NCI-H2171 (cell line): ENCODE measurements at regions not wholly inside any gene's neighbourhood (a gene's known extent, or its start where the extent isn't known, plus 50 kb on each side); places are given as distances from the start of the nearest gene placed in this dataset.

ENCODE experiments used
- DNase-seq: peaks from one replicate; lab custom pipeline; 2025; lab: John Stamatoyannopoulos, UW

- no peak for DNase-seq
Observed at GRCh38 chr2:136572335-136572734, 193.0 kb upstream of the THSD7B start.

GRCh38 chr2:136557203-136557602 is 208.1 kb upstream of the THSD7B start:
- DNase-seq, result no peak

DNA sequence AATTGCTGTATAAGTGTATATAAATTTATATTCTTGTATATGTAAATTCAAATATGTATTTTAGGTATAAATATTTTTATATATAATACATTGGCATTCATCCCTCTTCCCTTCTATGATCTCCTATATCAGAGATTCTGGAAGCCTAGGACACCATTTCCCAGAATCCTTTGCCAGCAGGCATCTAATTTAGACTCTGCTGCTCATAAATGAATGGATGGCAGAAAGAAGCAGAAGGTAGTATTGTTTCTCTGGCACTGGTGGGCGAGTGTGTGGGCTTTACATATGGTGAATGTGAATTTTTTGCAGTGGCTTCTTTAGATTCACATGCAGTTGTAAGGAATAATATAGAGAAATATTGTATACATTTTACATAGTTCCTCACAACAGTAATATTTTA is 215.2 kb upstream of the THSD7B start:
- DNase-seq, result no peak

DNA sequence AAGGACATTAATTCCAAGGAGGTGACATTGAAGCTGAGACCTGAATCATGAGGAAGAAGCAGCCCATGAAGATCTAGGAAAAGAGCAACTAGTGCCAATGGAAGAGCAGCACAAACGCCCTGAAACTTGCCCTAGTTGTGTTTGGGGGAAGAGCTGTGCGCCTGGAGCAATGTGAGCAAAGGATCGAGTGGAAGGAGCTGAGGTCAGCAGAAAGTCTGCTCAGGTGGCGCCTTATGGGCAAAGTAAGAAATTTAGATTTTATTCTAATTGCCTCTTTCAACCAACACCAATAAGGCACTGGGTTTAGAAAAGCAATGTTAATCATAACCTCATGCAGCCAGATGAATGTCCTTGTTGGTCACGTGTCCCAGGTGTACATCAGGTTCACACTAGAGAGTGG is 226.0 kb upstream of the THSD7B start:
- DNase-seq, result no peak

DNA sequence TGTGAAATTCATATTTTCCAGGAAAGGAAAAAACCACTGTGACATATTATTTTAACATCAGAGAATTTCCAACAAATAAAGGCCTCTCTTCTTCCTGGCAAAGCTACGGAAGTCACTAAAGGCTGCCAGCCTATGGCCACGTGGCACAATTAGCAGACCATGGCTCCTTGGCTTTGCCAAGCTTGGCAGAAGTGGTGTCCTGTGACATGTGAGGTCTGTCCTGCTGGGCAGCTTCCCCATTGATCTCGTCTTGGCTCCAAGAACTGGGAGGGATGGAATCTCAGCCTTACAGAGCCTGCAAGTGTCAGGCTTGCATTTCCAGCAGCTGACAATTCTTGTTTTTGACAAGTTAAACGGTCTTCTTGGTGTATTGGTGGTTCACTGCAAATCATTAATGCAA is 226.9 kb upstream of the THSD7B start:
- DNase-seq, result no peak

- no peak for DNase-seq
Observed at GRCh38 chr2:136534811-136535210, 230.5 kb upstream of the THSD7B start.

DNA sequence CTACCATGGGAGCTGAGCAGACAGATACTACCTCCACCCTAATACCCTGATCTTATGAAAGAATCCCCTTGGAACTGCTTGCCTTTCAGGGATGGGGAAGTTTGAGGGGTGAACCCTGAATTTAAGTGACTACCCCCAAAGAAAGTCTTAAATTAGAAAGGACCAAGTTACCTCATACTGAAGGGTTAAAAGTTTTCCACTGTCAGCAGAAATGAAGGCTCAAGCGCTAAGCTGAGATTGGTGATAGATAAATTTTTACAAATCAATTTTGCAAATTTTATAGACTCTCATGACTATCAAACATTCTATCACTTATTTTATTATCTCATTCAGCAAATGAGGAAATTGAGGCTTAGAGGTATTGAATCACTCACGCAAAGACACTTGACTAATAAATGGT is 233.2 kb upstream of the THSD7B start:
- DNase-seq, result no peak

- no peak for DNase-seq
Observed at GRCh38 chr2:136531731-136532130, 233.6 kb upstream of the THSD7B start.

GRCh38 chr2:136530146-136530545 is 235.2 kb upstream of the THSD7B start:
- DNase-seq, result no peak

- no peak for DNase-seq
Observed at GRCh38 chr2:136527560-136527959, 237.8 kb upstream of the THSD7B start.

DNA sequence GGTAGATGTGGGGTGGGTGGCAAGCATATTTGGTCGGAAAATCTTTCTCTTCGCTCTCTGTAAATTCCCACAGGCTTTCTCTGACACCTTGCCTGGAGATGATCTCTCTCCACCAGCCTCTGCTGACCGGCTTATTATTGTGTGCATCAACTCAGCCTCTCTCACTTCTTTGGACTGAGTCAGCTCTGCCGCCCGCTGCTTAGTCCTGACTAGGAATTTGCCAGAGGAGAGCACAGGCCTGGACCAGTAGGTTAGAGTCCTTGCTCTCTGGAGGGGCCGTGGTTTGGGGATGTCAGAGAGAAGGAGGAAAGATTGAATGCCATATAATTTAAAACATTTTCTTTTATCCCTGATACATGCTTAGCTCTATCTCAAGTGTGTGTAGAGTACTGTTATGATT is 242.6 kb upstream of the THSD7B start:
- no peak for DNase-seq

GRCh38 chr2:136517716-136518115 is 247.6 kb upstream of the THSD7B start:
- no peak for DNase-seq

GRCh38 chr2:136510244-136510643 is 255.1 kb upstream of the THSD7B start:
- no peak for DNase-seq

DNA sequence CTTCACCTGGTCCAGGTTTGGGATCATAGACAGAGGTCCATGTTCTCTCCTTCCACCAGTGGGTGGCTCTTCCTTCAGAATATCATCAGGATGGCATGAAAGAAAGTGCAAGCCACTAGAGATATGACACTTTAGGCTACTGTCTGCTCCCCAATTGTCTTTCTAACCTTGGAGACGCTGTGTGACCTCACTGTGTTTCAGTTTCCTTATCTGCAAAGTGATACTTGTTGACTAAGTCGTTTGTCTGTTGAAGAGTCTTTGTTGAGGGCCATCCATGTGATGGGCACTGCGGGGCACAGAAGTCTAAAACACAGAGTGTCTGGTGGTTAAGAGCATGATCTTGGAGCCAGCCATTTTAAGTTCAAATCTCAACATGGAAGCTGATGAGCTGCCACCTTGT is 259.9 kb upstream of the THSD7B start:
- DNase-seq, result no peak

- DNase-seq, result no peak
Observed at GRCh38 chr2:136502660-136503059, 262.7 kb upstream of the THSD7B start.

DNA sequence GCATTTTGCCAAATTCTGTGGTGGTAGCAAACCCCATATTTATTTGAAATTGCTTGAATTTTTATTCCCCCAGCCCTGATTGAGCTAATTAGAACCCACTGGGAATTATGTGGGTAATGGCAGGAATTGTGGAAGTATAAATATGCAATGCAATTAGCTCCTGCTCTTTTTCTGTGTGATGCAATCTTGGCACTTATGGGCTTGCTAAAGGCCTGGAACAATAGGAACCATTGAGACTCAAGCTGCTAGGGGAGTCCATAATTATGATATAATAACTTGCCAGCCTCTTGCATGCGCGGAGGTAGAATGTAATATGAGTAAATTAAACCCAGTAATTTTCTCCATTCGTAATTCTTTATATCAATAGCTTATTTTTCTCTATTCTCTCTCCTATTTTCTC is 267.6 kb upstream of the THSD7B start:
- DNase-seq, result no peak

GRCh38 chr2:136496966-136497365 is 268.4 kb upstream of the THSD7B start:
- no peak for DNase-seq

- no peak for DNase-seq
Observed at GRCh38 chr2:136495636-136496035, 269.7 kb upstream of the THSD7B start.

- DNase-seq, result no peak
Observed at GRCh38 chr2:136492901-136493300, 272.4 kb upstream of the THSD7B start.

- DNase-seq, result no peak
Observed at GRCh38 chr2:136490100-136490499, 275.2 kb upstream of the THSD7B start.

- DNase-seq, result no peak
Observed at GRCh38 chr2:136487421-136487820, 277.9 kb upstream of the THSD7B start.

DNA sequence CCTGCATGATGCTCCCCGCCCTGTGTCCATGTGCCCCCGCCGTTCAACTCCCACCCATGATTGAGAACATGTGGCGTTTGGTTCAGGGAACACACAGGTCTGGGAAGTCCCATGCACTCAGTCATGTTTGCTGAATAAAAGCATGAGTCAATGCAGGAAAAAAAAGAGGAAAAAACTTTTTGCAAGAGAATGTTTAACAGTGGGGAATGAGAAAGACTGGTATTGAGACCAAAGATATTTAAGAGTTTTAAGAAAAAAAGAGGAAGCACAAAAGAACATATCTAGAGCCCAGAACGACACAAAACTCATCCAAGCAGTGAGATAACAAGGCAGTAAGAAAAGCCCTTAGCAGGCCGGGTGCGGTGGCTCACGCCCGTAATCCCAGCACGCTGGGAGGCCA is 279.2 kb upstream of the THSD7B start:
- DNase-seq, result no peak

DNA sequence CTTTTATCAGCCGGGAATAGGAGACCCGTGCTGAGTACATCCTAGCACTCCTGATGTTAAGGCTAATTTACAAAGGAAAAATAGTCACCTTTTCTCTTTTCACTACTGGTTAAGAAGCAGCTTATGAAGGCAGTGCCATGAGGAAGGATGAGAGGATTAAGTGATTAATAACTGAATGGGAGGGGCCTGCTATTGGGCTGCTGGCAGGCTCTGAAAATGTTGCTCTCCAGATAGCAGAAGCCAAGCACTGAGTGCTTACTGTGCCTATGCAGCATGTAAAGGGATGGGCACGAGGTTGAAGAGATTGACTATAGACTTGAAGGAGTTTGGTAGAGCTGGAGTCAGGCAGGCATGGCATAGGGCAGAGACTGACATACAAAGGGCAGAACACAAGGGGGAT is 282.4 kb upstream of the THSD7B start:
- no peak for DNase-seq

GRCh38 chr2:136482006-136482405 is 283.3 kb upstream of the THSD7B start:
- DNase-seq, result no peak

- no peak for DNase-seq
Observed at GRCh38 chr2:136479696-136480095, 285.6 kb upstream of the THSD7B start.
